ENCODE measurements at regions not wholly inside any gene's neighbourhood (a gene's known extent, or its start where the extent isn't known, plus 50 kb on each side); places are given as distances from the start of the nearest gene placed in this dataset.

- intact Hi-C loops (cut with DNase I), result no loop called here
Measured at GRCh38 chr18:38350141-38350540, 784.5 kb upstream of the CELF4 start.

GRCh38 chr18:38330573-38330972, 765.0 kb upstream of the CELF4 start:
- H3K27me3 ChIP-seq, result no peaks in the 10 kb centered on the region
- intact Hi-C loops (cut with DNase I), result no loop called here
- H3K9me3 ChIP-seq, result no peaks in the 10 kb centered on the region
- no peak for DNase-seq
- no peaks in the 10 kb centered on the region for H3K4me1 ChIP-seq (ENCODE audit: insufficient read depth)
- no peak overlapping the region for H3K27ac ChIP-seq
- TF ChIP-seq POLR2A (IDR thresholded peaks at IDR 0.05) (no peak), EP300 (IDR thresholded peaks at IDR 0.05) (no peak)
- TF ChIP-seq, protein P1, sequence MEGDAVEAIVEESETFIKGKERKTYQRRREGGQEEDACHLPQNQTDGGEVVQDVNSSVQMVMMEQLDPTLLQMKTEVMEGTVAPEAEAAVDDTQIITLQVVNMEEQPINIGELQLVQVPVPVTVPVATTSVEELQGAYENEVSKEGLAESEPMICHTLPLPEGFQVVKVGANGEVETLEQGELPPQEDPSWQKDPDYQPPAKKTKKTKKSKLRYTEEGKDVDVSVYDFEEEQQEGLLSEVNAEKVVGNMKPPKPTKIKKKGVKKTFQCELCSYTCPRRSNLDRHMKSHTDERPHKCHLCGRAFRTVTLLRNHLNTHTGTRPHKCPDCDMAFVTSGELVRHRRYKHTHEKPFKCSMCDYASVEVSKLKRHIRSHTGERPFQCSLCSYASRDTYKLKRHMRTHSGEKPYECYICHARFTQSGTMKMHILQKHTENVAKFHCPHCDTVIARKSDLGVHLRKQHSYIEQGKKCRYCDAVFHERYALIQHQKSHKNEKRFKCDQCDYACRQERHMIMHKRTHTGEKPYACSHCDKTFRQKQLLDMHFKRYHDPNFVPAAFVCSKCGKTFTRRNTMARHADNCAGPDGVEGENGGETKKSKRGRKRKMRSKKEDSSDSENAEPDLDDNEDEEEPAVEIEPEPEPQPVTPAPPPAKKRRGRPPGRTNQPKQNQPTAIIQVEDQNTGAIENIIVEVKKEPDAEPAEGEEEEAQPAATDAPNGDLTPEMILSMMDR (IDR thresholded peaks at IDR 0.05), result no peak
- no peak overlapping the region for H3K4me3 ChIP-seq
- 90 to 94% (median 93%) methylated on average over 3 of the region's 3 CpGs for WGBS, 3 donors
- H3K36me3 ChIP-seq, result no peaks in the 10 kb centered on the region

More at GRCh38 chr18:38350141-38350540, 784.5 kb upstream of the CELF4 start:
- Histone ChIP-seq H3K4me1 (ENCODE audit: insufficient read depth) (no peaks in the 10 kb centered on the region), H3K27ac (no peak overlapping the region), H3K9me3 (no peaks in the 10 kb centered on the region), H3K36me3 (no peaks in the 10 kb centered on the region), H3K27me3 (no peaks in the 10 kb centered on the region), H3K4me3 (no peak overlapping the region)
- TF ChIP-seq EP300 (IDR thresholded peaks at IDR 0.05), result no peak
- TF ChIP-seq, protein P1 (IDR thresholded peaks at IDR 0.05), result no peak
- TF ChIP-seq POLR2A (IDR thresholded peaks at IDR 0.05), result no peak
- no peak for DNase-seq
- 92 to 96% (median 93%) methylated on average over 2 of the region's 2 CpGs for WGBS, 3 donors

DNA sequence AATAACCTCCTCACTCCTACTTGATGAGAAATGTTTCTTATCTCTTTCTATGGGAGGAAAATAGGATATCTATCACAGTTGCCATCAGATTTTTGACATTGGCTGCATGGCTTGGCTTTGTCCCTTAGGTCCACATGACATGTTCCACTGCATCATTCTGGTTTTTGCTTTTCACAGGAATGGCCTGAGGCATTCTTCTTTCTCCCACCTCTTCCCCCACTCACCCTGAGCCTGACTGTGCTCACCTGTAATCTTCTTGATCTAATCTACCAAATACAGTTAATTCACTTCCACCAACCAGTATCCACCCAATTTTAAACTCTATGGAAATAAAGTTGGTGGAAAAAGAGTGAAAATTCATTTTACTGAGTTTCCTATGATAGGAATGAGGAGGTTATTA, 763.5 kb upstream of the CELF4 start:
- DNase-seq, result no peak
- no peak overlapping the region for H3K27ac ChIP-seq
- H3K4me3 ChIP-seq, result no peak overlapping the region
- intact Hi-C loops (cut with DNase I), result no loop called here
- TF ChIP-seq, protein P1 (IDR thresholded peaks at IDR 0.05), result no peak
- TF ChIP-seq POLR2A (IDR thresholded peaks at IDR 0.05), result no peak
- no peak for TF ChIP-seq EP300 (IDR thresholded peaks at IDR 0.05)
- no peaks in the 10 kb centered on the region for H3K9me3 ChIP-seq
- no peaks in the 10 kb centered on the region for H3K36me3 ChIP-seq
- H3K27me3 ChIP-seq, result no peaks in the 10 kb centered on the region
- no peaks in the 10 kb centered on the region for H3K4me1 ChIP-seq (ENCODE audit: insufficient read depth)

GRCh38 chr18:38322206-38322605, 756.6 kb upstream of the CELF4 start:
- WGBS, 3 donors, result 29 to 42% (median 38%) methylated on average over 1 of the region's 1 CpG
- TF ChIP-seq EP300 (IDR thresholded peaks at IDR 0.05), result no peak
- TF ChIP-seq, protein P1 (IDR thresholded peaks at IDR 0.05), result no peak

GRCh38 chr18:38321262-38321661, 755.7 kb upstream of the CELF4 start:
- Histone ChIP-seq H3K4me1 (ENCODE audit: insufficient read depth) (no peaks in the 10 kb centered on the region), H3K9me3 (no peaks in the 10 kb centered on the region), H3K27me3 (peaks cover 2% of the 10 kb centered on the region), H3K36me3 (no peaks in the 10 kb centered on the region), H3K27ac (no peak overlapping the region), H3K4me3 (no peak overlapping the region)
- DNase-seq, result no peak
- WGBS, 3 donors, result 74 to 78% (median 75%) methylated on average over 3 of the region's 3 CpGs
- intact Hi-C loops (cut with DNase I), result no loop called here
- no peak for TF ChIP-seq POLR2A (IDR thresholded peaks at IDR 0.05)
- no peak for TF ChIP-seq EP300 (IDR thresholded peaks at IDR 0.05)
- TF ChIP-seq, protein P1 (IDR thresholded peaks at IDR 0.05), result no peak

More at GRCh38 chr18:38322206-38322605, 756.6 kb upstream of the CELF4 start:
- Histone ChIP-seq H3K9me3 (no peaks in the 10 kb centered on the region), H3K27ac (no peak overlapping the region), H3K4me1 (ENCODE audit: insufficient read depth) (no peaks in the 10 kb centered on the region), H3K36me3 (no peaks in the 10 kb centered on the region), H3K27me3 (peaks cover 2% of the 10 kb centered on the region), H3K4me3 (no peak overlapping the region)
- intact Hi-C loops (cut with DNase I), result no loop called here
- no peak for DNase-seq

Data from ovary (tissue), 7 donors.